ENCODE measurements at regions not wholly inside any gene's neighbourhood (a gene's known extent, or its start where the extent isn't known, plus 50 kb on each side); places are given as distances from the start of the nearest gene placed in this dataset.

- Histone ChIP-seq H3K79me2 (ENCODE audit: control insufficient read depth, insufficient read depth, low read length) (no peaks in the 10 kb centered on the region), H4K20me1 (replicated peaks; ENCODE audit: control insufficient read depth, extremely low read depth, insufficient read depth, low read length) (peaks cover 3% of the 10 kb centered on the region), H3K4me2 (ENCODE audit: insufficient read depth, low read length) (no peak overlapping the region), H3K9me1 (replicated peaks; ENCODE audit: control insufficient read depth, extremely low read depth, insufficient read depth, low read length) (no peaks in the 10 kb centered on the region), H3K27ac (ENCODE audit: insufficient read depth, low read depth, low read length) (no peak overlapping the region), H3K27me3 (ENCODE audit: control insufficient read depth in 2 of 2, insufficient read depth in 2 of 2, low read length in 2 of 2) (peaks cover 0 to 2% of the 10 kb centered on the region in 2 experiments), H3K9me3 (replicated peaks; ENCODE audit: control insufficient read depth, insufficient read depth, low read length) (no peaks in the 10 kb centered on the region), H3K9ac (replicated peaks; ENCODE audit: extremely low read depth, insufficient read depth, low read length) (no peak overlapping the region), H3K36me3 (ENCODE audit: control insufficient read depth in 2 of 2, extremely low read depth in 1 of 2, insufficient read depth in 2 of 2, low read length in 2 of 2) (no peaks in the 10 kb centered on the region), H3K4me3 (replicated peaks in 1 of 3; ENCODE audit: insufficient read depth in 1 of 3, low read depth in 1 of 3, low read length in 3 of 3) (no peak overlapping the region), H2AFZ (ENCODE audit: low read depth, low read length) (no peak overlapping the region), H3K4me1 (ENCODE audit: control insufficient read depth, extremely low read depth, insufficient read depth, low read length) (peaks cover under 1% of the 10 kb centered on the region)
- POLR2A ChIA-PET: no interaction called here
- intact Hi-C loops (cut with micrococcal nuclease) (loop anchor here (1.0 to 2.0 kb wide), 3 partner anchors 93 to 299 kb away; no protein-coding TSS in a partner anchor), dilution Hi-C loops (cut with MboI; ENCODE audit: extremely low pct_ligation_motif_present, low sequenced_read_pairs) (no loop called here)
- FAIRE-seq (peak; percentile 82), DNase-seq (ENCODE audit: low read depth, low spot score) (peak; percentile 21)
- no peak for TF ChIP-seq POLR2AphosphoS5 (IDR thresholded peaks at IDR 0.05; ENCODE audit: insufficient read depth, low read depth, low read length)
- TF ChIP-seq FOS (IDR thresholded peaks at IDR 0.05; ENCODE audit: borderline replicate concordance, insufficient read depth, low read length): no peak
- TF ChIP-seq GATA2 (IDR thresholded peaks at IDR 0.05; ENCODE audit: insufficient read depth, insufficient read length, low read depth, low read length): no peak
- peak in 1 of 2 donors; percentile 60 for TF ChIP-seq CTCF (IDR thresholded peaks at IDR 0.05; ENCODE audit: extremely low read depth in 1 of 2, insufficient read depth in 1 of 2, low read depth in 1 of 2, low read length in 2 of 2)
- no peak for TF ChIP-seq EZH2 (IDR thresholded peaks at IDR 0.05; ENCODE audit: borderline replicate concordance, low read depth, low read length, severe bottlenecking)
- TF ChIP-seq, protein P1, sequence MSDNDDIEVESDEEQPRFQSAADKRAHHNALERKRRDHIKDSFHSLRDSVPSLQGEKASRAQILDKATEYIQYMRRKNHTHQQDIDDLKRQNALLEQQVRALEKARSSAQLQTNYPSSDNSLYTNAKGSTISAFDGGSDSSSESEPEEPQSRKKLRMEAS (IDR thresholded peaks at IDR 0.05; ENCODE audit: insufficient read depth, insufficient read length): no peak
- no peak for TF ChIP-seq MYC (IDR thresholded peaks at IDR 0.05; ENCODE audit: low read depth, low read length)
- no TSS peak for BruUV-seq (replicated peaks)
- CTCF ChIA-PET: interaction anchor here (0.6 to 2.3 kb wide), 16 partner anchors 8 to 305 kb away, joined by 3 to 67 read pairs (median 4); no protein-coding TSS in a partner anchor
Measured at GRCh38 chr3:8324747-8325146, 176.9 kb upstream of the LMCD1 start.

All from endothelial cell of umbilical vein (primary cell).